NCI-H510A treated with DMSO at 0.1 percent for 48 hours (cell line): ENCODE measurements at regions not wholly inside any gene's neighbourhood (a gene's known extent, or its start where the extent isn't known, plus 50 kb on each side); places are given as distances from the start of the nearest gene placed in this dataset.
"Not testable (repeated sequence)": the region's sequence is repeated elsewhere in the genome, so short reads cannot be mapped to it uniquely, and the experiment has no call there.

Source experiments
- DNase-seq: peaks from one replicate; lab custom pipeline; 2025; lab: John Stamatoyannopoulos, UW

- peak; percentile 11 for DNase-seq
These were observed 90.3 kb upstream of the PAM start for GRCh38 chr5:102664616-102665335.

- peak; percentile 22 for DNase-seq
These were observed 88.8 kb upstream of the PAM start for GRCh38 chr5:102666164-102666946.

- DNase-seq = peak; percentile 78
These were observed 86.7 kb upstream of the PAM start for GRCh38 chr5:102668220-102668932.

DNA sequence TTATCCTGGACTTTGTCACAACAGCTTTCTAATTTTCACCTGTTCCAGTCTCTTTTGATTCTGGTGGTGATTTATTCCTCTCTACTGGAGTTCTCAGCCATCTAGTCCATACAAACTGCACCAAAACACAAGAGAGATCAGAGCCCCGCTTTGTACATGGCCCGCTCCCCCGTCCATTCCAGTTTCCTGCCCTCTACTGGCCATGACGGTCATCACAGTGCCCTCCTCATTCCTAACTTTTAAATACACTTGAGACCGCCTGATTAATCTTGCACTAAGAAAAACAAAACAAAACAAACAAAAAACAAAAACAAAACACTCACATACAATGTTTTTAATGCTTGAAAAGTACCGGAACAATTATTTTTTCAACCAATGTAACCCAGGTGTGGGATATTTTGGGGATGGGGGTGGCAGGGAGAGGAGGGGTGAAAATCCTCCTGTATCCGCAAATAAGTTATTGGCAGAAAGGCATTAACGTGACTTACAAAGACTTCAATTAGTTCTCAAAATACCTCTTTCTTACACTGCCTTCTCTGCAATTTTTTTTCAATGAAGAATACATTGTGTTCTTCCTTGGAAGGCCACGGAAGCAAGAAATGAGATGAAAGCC is 84.8 kb upstream of the PAM start:
- peak; percentile 74 for DNase-seq

DNA sequence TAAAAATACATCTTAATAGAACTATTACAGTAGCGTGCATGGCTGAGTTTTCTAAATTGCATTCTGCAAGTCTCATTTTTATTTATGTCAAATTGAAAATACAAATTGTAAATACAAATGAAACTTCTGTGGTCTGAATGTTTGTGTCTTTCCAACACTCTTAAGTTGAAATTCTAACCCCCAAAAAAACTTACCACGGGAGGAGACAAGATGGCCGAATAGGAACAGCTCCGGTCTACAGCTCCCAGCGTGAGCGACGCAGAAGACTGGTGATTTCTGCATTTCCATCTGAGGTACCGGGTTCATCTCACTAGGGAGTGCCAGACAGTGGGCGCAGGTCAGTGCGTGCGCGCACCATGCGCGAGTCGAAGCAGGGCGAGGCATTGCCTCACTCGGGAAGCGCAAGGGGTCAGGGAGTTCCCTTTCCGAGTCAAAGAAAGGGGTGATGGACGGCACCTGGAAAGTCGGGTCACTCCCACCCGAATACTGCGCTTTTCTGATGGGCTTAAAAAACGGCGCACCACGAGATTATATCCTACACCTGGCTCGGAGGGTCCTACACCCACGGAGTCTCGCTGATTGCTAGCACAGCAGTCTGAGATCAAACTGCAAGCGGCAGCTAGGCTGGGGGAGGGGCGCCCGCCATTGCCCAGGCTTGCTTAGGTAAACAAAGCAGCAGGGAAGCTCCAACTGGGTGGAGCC is 83.9 kb upstream of the PAM start:
- DNase-seq = peak; percentile 36

DNA sequence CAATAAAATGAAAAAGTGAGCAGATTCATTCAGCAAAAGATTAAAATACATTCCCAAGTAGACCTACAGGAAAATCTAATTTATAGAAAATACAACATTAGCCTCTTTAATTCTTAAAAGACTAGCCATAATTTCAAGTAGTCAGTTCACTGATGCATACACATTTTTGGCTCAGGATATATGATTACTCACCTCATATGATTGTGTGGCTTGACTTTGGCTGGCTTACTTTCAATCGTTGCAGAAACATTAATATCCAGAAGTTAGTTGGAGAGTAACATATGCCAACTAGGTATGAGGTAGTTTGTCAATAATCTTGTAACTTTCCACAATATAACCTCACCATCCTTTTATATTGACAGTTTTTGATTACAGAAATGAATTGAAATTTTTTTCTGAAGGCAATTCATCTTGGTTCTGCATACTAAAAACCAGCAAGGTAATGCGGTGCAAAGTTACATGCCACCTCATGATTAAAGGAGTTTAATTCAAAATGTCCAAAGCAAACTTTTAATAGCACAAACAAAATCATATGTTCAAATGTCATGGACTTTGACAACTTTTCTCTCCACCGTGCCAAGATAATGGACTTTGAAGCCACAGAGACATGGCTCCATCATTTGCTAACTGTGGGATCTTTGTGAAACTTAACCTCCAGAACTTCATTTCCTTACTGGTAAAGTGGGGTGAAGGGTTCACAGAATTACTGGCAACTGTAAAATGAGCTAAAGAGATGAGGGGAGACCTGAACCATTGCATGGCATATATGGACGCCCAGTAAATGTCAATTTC is 76.6 kb upstream of the PAM start:
- DNase-seq = no peak

DNA sequence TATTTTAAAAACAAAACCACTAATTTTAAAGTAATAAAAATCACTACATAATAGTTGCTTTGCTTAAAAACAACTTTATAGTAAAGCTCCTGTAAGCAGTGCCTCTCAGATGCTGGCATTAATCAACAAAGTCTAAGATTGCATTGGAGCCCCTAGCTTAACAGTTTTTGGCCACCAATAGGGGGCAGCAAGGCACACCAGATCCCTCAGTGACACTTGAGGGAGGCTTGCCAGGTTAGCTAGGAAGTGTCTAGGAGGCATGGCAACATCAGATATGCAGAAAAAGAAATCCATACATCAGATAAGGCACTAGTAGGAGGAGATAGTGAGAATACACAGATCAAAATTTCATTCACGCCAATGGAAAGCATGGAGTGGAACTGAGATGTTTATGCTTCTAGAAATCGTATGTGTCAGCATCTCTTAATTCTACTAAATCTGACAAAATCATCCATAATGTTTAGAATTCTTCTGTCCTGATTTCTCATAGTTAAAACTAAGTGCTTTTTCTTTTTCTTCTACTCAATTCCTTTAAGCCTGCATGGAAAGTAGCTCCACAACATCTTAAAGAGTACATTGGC is 73.6 kb upstream of the PAM start:
- peak; percentile 80 for DNase-seq

GRCh38 chr5:102682101-102682647 is 72.9 kb upstream of the PAM start:
- no peak for DNase-seq

DNA sequence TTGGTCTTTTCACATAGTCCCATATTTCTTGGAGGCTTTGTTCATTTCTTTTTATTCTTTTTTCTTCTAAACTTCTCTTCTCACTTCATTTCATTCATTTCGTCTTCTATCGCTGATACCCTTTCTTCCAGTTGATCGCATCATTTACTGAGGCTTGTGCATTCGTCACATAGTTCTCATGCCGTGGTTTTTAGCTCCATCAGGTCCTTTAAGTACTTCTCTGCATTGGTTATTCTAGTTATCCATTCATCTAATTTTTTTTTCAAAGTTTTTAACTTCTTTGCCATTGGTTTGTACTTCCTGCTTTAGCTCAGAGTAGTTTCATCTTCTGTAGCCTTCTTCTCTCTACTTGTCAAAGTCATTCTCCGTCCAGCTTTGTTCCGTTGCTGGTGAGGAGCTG is 67.0 kb upstream of the PAM start:
- DNase-seq = not testable (repeated sequence)

- not testable (repeated sequence) for DNase-seq
These were observed 66.3 kb upstream of the PAM start for GRCh38 chr5:102688581-102689342.

DNA sequence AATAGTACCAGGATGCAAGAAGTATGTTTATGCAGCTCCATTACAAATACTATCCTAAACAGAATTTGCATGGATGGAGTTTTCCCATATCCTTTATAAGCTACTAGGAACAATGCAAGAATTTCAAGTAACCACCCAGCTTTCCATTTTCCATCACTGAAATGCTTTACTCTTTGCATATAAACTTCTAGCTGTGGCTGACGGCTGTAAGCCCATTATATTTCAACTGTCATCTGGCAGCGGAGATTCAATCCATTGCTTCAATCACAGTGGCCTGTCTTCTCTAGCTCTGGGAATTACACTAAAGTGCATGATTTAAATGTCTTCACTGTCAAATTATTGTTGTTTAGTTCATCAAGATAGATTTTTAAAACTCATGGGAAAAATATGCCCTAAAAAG is 64.2 kb upstream of the PAM start:
- no peak for DNase-seq

DNA sequence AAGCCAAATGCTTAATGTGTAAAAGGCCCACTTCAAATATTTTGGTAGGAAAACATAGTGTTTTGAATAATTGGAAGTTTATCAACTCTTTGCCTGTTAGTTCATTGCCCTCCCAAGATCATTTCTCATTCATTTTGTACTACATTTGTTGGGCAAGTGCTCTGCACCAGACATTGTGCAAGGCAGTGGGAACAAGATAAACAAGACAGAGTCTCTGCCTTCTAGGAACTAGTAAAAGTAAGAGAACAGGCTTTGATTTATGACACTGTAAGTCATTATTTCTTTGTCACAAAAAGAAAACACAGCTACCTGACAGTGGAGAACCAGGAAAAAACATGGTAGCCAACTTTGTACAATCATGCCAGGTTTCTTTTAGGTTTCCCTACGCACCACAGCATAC is 63.7 kb upstream of the PAM start:
- no peak for DNase-seq

- no peak for DNase-seq
These were observed 54.8 kb upstream of the PAM start for GRCh38 chr5:102700120-102700831.

- DNase-seq = no peak
These were observed 54.2 kb upstream of the PAM start for GRCh38 chr5:102700916-102701315.

DNA sequence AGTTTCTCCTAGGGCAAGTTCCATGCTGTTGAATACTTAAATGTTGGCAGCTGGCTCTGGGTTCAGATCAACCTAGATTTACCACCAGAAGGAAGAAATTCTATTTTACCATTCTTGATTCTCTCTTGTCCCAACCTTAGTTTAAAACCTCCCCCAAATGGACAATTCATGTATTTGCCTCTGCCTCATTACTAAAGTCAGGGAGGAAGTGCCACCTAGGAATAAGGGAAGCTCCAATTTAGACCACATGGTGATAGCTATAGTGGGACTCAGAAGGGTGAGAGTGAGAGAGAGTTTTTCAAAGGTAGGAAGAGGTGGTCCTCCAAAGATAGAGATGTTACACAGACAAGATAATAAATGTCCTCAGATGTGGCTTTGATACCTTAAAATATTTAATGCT is 53.4 kb upstream of the PAM start:
- no peak for DNase-seq
